H9 (cell line): ENCODE measurements at regions not wholly inside any gene's neighbourhood (a gene's known extent, or its start where the extent isn't known, plus 50 kb on each side); places are given as distances from the start of the nearest gene placed in this dataset.

Experiments
- DNase-seq: peaks from one replicate; pipeline ENCODE4 v3.0.0-alpha.2; 2017
- H2AFZ ChIP-seq: one replicate; pipeline ENCODE4 v1.6.1; 2013; ENCODE audit warnings: mild to moderate bottlenecking, low read length, control low read depth, moderate library complexity
- H2AK5ac ChIP-seq: 2 replicates; pipeline ENCODE4 v1.6.1; 2013; ENCODE audit warnings: low read length, control low read depth, mixed read lengths; ENCODE audit not compliant: insufficient read length
- H2BK120ac ChIP-seq: one replicate; pipeline ENCODE4 v1.6.1; 2013; ENCODE audit warnings: low read depth, mild to moderate bottlenecking, low read length, control low read depth, inconsistent platforms; ENCODE audit not compliant: poor library complexity, severe bottlenecking
- H2BK12ac ChIP-seq: 2 replicates; pipeline ENCODE4 v1.6.1; 2013; ENCODE audit warnings: low read length, control low read depth, mixed read lengths, low read depth; ENCODE audit not compliant: insufficient read length
- H2BK15ac ChIP-seq: 2 replicates; pipeline ENCODE4 v1.6.1; 2013; ENCODE audit warnings: low read depth, low read length, control low read depth
- H2BK20ac ChIP-seq: one replicate; pipeline ENCODE4 v1.6.1; 2013; ENCODE audit warnings: low read depth, mild to moderate bottlenecking, low read length, control low read depth, inconsistent platforms; ENCODE audit not compliant: poor library complexity, severe bottlenecking
- H2BK5ac ChIP-seq: 2 replicates; pipeline ENCODE4 v1.6.1; 2013; ENCODE audit warnings: low read length, control low read depth, mixed read lengths; ENCODE audit not compliant: insufficient read length
- H3K14ac ChIP-seq: 2 replicates; pipeline ENCODE4 v1.6.1; 2013; ENCODE audit warnings: low read length, control low read depth; ENCODE audit not compliant: insufficient read depth
- H3K18ac ChIP-seq: 2 replicates; pipeline ENCODE4 v1.6.1; 2013; ENCODE audit warnings: low read depth, mild to moderate bottlenecking, mixed read lengths, low read length, control low read depth; ENCODE audit not compliant: insufficient read length
- H3K23ac ChIP-seq: 2 replicates; pipeline ENCODE4 v1.6.1; 2013; ENCODE audit warnings: low read length, control low read depth, mixed read lengths, low read depth; ENCODE audit not compliant: insufficient read length
- H3K23me2 ChIP-seq: 2 replicates; pipeline ENCODE4 v1.6.1; 2013; ENCODE audit warnings: low read depth, mild to moderate bottlenecking, mixed read lengths, low read length, control low read depth; ENCODE audit not compliant: insufficient read length, poor library complexity, severe bottlenecking
- H3K27ac ChIP-seq: 2 replicates; pipeline ENCODE4 v1.5.1; 2013; ENCODE audit warnings: low read length, control low read depth, mixed read lengths, low read depth; ENCODE audit not compliant: insufficient read length
- H3K27me3 ChIP-seq: 2 replicates; pipeline ENCODE4 v1.6.1; 2013; ENCODE audit warnings: low read length, control low read depth, inconsistent platforms; ENCODE audit not compliant: insufficient read depth
- H3K4ac ChIP-seq: 2 replicates; pipeline ENCODE4 v1.6.1; 2013; ENCODE audit warnings: low read depth, mild to moderate bottlenecking, control low read depth, inconsistent platforms, low read length, moderate library complexity
- H3K4me1 ChIP-seq: 2 replicates; pipeline ENCODE4 v1.6.1; 2013; ENCODE audit warnings: low read length, control low read depth, inconsistent platforms; ENCODE audit not compliant: insufficient read depth
- H3K4me2 ChIP-seq: 2 replicates; pipeline ENCODE4 v1.6.1; 2013; ENCODE audit warnings: low read length, control low read depth, mixed read lengths; ENCODE audit not compliant: insufficient read length, insufficient read depth
- H3K56ac ChIP-seq: 2 replicates; pipeline ENCODE4 v1.6.1; 2013; ENCODE audit warnings: low read depth, mild to moderate bottlenecking, mixed read lengths, low read length, control low read depth; ENCODE audit not compliant: insufficient read length
- H3K79me1 ChIP-seq: 2 replicates; pipeline ENCODE4 v1.6.1; 2013; ENCODE audit warnings: low read depth, mild to moderate bottlenecking, moderate library complexity, low read length, control low read depth, inconsistent platforms; ENCODE audit not compliant: insufficient read depth, poor library complexity, severe bottlenecking
- H3K79me2 ChIP-seq: 2 replicates; pipeline ENCODE4 v1.6.1; 2013; ENCODE audit warnings: low read length, control low read depth, inconsistent platforms; ENCODE audit not compliant: insufficient read depth
- H3K9ac ChIP-seq: 2 replicates; pipeline ENCODE4 v1.6.1; 2013; ENCODE audit warnings: low read length, control low read depth, mixed read lengths; ENCODE audit not compliant: insufficient read length; ENCODE audit errors: extremely low read depth
- H3K9me3 ChIP-seq: one replicate; pipeline ENCODE4 v1.6.1; 2013; ENCODE audit warnings: low read depth, low read length, inconsistent platforms; ENCODE audit not compliant: control insufficient read depth
- H3T11ph ChIP-seq: one replicate; pipeline ENCODE4 v1.6.1; 2013; ENCODE audit warnings: mild to moderate bottlenecking, low read length, control low read depth, inconsistent platforms
- H4K20me1 ChIP-seq: one replicate; pipeline ENCODE4 v1.6.1; 2013; ENCODE audit not compliant: control insufficient read depth, insufficient read length, insufficient read depth
- H4K5ac ChIP-seq: 2 replicates; pipeline ENCODE4 v1.6.1; 2013; ENCODE audit warnings: low read depth, mild to moderate bottlenecking, mixed read lengths, low read length, control low read depth; ENCODE audit not compliant: insufficient read length
- H4K8ac ChIP-seq: replicated peaks from 2 replicates; pipeline ENCODE4 v1.6.1; 2013; ENCODE audit warnings: low read length, control low read depth, mixed read lengths, low read depth; ENCODE audit not compliant: insufficient read length
- H4K91ac ChIP-seq: 2 replicates; pipeline ENCODE4 v1.6.1; 2013; ENCODE audit warnings: low read depth, mild to moderate bottlenecking, moderate library complexity, mixed read lengths, low read length, control low read depth; ENCODE audit not compliant: insufficient read length
- H3K27ac Mint-ChIP-seq, 3 experiments: 2 replicates in 2 of 3; 3 replicates in 1 of 3; pipeline ENCODE4 v1.8.0; 2020 to 2021; ENCODE audit warnings: mixed read lengths in 3 of 3, mild to moderate bottlenecking in 1 of 3, moderate library complexity in 1 of 3
- H3K27me3 Mint-ChIP-seq: 2 replicates; pipeline ENCODE4 v1.8.0; 2021; ENCODE audit warnings: low read depth, mild to moderate bottlenecking, moderate library complexity, mixed read lengths
- H3K36me3 Mint-ChIP-seq, 3 experiments: 2 replicates in 2 of 3; 3 replicates in 1 of 3; pipeline ENCODE4 v1.8.0; 2020 to 2021; ENCODE audit warnings: low read depth in 3 of 3, mixed read lengths in 3 of 3; ENCODE audit not compliant: insufficient read depth in 1 of 3
- H3K4me1 Mint-ChIP-seq, 2 experiments: 2 replicates each; pipeline ENCODE4 v1.8.0; 2020; ENCODE audit warnings: mixed read lengths in 2 of 2
- H3K4me3 Mint-ChIP-seq, 2 experiments: 2 replicates in 1 of 2; 3 replicates in 1 of 2; pipeline ENCODE4 v1.8.0; 2020 to 2021; ENCODE audit warnings: mild to moderate bottlenecking in 2 of 2, mixed read lengths in 2 of 2, moderate library complexity in 1 of 2
- H3K9me3 Mint-ChIP-seq, 2 experiments: 2 replicates in 1 of 2; 3 replicates in 1 of 2; pipeline ENCODE4 v1.8.0; 2020; ENCODE audit warnings: mild to moderate bottlenecking in 2 of 2, mixed read lengths in 2 of 2, moderate library complexity in 1 of 2
- CTCF ChIP-seq: fragments of 200-600 bp; sonication (generic); conservative IDR thresholded peaks from 3 replicates; pipeline ENCODE4 v1.8.0; 2021; ENCODE audit warnings: antibody characterized with exemption, mild to moderate bottlenecking
- WGBS: extraction: QIAGEN DNeasy Blood & Tissue Kit; methylation state at CpG from one replicate; pipeline ENCODE4 v1.1.7; 2013; ENCODE audit warnings: missing lambda C conversion rate, low lambda C conversion rate, mixed read lengths; ENCODE audit not compliant: insufficient read length; ENCODE audit errors: extremely low coverage; 5-methylcytosine and 5-hydroxymethylcytosine counted together

GRCh38 chr22:49207008-49208003 lies 620.4 kb downstream of the BRD1 start:
- Mint-ChIP-seq H3K4me3 (no peak overlapping the region), H3K36me3 (no peaks in the 10 kb centered on the region), H3K9me3 (no peaks in the 10 kb centered on the region; a peak in 1 of 5 replicates), H3K4me1 (no peaks in the 10 kb centered on the region; a peak in 1 of 4 replicates), H3K27me3 (peaks cover 23% of the 10 kb centered on the region), H3K27ac (no peak overlapping the region)
- H2AK5ac ChIP-seq = no peak overlapping the region
- no peak overlapping the region for H3K18ac ChIP-seq
- no peak overlapping the region for H4K5ac ChIP-seq
- no peaks in the 10 kb centered on the region for H3K4me1 ChIP-seq
- H2BK5ac ChIP-seq = no peak overlapping the region
- H3K9ac ChIP-seq = no peak overlapping the region
- no peaks in the 10 kb centered on the region for H3K27me3 ChIP-seq
- no peaks in the 10 kb centered on the region for H3K9me3 ChIP-seq
- peaks cover 3% of the 10 kb centered on the region for H4K20me1 ChIP-seq
- no peak for TF ChIP-seq CTCF
- H3K79me1 ChIP-seq = no peaks in the 10 kb centered on the region
- H2BK120ac ChIP-seq = no peak overlapping the region
- H2BK15ac ChIP-seq = no peak overlapping the region
- no peak overlapping the region for H3K27ac ChIP-seq
- no peaks in the 10 kb centered on the region for H3K23me2 ChIP-seq
- no peak overlapping the region for H2BK12ac ChIP-seq
- no peak overlapping the region for H4K8ac ChIP-seq
- H2AFZ ChIP-seq = no peak overlapping the region
- no peak overlapping the region for H4K91ac ChIP-seq
- H3T11ph ChIP-seq = no peak overlapping the region
- no peak overlapping the region; the same call in 1 of the 2 replicates for H3K14ac ChIP-seq
- no peak overlapping the region for H2BK20ac ChIP-seq
- H3K23ac ChIP-seq = no peak overlapping the region
- no peak overlapping the region for H3K4ac ChIP-seq
- H3K79me2 ChIP-seq = no peaks in the 10 kb centered on the region
- H3K56ac ChIP-seq = no peak overlapping the region
- no CpG with 5 or more reads among the region's 16 CpGs for WGBS
- no peak overlapping the region for H3K4me2 ChIP-seq
- peak; percentile 20 for DNase-seq
